ENCODE measurements at regions not wholly inside any gene's neighbourhood (a gene's known extent, or its start where the extent isn't known, plus 50 kb on each side); places are given as distances from the start of the nearest gene placed in this dataset.
"Not testable (repeated sequence)": the region's sequence is repeated elsewhere in the genome, so short reads cannot be mapped to it uniquely, and the experiment has no call there.

DNA sequence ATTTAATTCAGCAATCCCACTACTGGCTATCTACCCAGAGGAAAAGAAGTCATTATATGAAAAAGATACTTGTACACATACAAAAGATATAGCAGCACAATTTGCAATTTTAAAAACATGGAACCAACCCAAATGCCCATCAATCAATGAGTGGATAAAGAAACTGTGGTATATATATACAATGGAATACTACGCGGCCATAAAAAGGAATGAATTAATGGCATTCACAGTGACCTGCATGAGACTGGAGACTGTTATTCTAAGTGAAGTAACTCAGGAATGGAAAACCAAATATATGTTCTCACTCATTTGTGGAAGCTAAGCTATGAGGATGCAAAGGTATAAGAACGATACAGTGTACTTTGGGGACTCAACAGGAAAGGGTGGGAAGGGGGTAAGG is 102.8 kb upstream of the KCNMA1 start:
- DNase-seq: not testable (repeated sequence)

GRCh38 chr10:77738496-77739158 is 101.0 kb upstream of the KCNMA1 start:
- no peak for DNase-seq

DNA sequence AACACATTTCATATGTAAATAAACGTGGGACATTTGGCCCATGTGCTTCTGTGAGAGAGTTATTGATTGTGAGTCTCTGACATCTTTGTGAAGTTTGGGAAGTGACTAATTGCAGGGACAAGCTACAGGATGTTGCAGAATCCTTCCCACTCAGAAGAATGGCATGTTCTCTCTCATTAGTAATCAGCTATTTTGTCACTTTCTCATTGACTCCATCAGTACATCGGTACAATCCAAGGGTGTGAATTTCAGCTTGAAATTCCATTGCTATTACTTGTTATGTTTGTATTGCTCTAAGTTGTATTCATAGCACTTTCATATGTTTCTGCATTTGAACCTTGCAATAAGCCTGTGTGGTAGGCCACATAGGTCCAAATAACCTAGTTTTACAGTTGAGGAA is 100.0 kb upstream of the KCNMA1 start:
- no peak for DNase-seq

DNA sequence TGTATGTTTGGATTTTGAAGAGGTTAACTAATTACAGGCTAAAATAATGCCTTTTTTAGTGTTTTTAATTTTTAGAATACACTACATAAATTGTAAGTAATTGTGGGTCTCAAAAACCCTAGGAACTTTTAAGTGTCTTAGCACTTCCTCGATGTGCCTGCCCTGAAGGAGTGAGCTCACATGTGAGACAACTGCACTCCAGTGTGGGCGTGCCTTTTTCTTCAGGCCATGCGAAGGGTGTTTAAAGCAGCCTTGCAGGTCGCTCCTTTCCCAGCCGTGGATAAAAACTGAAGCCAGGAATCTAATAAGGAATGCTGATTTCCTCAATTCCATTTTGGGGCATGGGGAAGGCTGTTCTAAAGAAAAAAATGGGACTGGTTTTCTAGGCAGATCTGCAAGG is 97.5 kb upstream of the KCNMA1 start:
- not testable (repeated sequence) for DNase-seq

- no peak for DNase-seq
These were observed 94.8 kb upstream of the KCNMA1 start for GRCh38 chr10:77732213-77733003.

- no peak for DNase-seq
These were observed 89.9 kb upstream of the KCNMA1 start for GRCh38 chr10:77727481-77727880.

DNA sequence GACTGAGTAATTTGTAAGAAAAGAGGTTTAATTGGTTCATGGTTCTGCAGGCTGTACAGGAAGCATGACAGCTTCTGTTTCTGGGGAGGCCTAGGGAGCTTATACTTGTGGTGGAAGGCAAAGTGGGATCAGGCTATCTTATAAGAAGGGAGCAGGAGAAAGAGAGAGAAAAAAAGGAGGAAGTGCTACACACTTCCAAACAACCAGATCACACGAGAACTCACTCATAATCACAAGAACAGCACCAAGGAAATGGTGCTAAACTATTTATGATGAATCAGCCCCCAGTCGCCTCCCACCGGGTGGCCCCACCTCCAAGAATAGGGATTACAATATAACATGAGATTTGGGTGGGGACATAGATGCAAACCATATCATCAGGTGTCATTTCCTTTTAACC is 89.1 kb upstream of the KCNMA1 start:
- DNase-seq: peak in 1 of 2 donors; percentile 3

DNA sequence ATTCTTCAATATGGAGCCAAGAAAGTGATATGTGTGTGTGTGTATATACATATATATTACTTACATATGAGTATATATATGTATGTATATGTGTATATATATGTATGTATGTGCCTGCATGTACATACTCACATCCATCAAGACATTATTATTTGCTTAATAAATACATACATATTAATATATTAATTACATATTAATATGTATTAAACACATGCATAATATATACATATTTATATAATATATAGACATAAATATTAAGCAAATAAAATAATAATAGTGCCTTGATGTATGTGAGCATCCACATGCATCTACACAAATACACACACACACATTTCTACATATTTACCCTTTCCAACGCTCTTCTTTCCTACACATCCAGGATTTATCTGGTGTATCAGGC is 88.7 kb upstream of the KCNMA1 start:
- DNase-seq: no peak

GRCh38 chr10:77724820-77725219 is 87.2 kb upstream of the KCNMA1 start:
- no peak for DNase-seq

GRCh38 chr10:77723376-77723775 is 85.8 kb upstream of the KCNMA1 start:
- DNase-seq: no peak

GRCh38 chr10:77722956-77723355 is 85.3 kb upstream of the KCNMA1 start:
- DNase-seq: not testable (repeated sequence)

DNA sequence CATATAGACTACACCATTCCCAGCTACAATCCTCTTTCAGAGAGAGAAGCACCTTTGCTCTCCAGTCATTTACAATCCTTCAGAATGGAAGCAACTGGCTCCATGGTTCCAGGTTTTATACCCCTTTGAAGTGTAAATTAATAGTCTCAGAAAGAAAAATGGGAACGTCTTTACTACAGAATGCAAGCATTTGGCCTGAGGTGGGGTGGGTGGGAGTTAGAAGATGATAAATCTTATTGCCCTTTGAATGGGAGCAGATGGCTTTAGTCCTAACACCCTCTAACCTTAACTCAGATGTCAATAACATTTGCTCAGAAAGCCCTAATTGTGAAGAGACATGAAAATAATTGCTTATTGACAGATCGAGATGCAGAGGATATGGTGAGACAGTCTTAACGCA is 84.2 kb upstream of the KCNMA1 start:
- no peak for DNase-seq

- no peak for DNase-seq
These were observed 81.3 kb upstream of the KCNMA1 start for GRCh38 chr10:77718957-77719356.

DNA sequence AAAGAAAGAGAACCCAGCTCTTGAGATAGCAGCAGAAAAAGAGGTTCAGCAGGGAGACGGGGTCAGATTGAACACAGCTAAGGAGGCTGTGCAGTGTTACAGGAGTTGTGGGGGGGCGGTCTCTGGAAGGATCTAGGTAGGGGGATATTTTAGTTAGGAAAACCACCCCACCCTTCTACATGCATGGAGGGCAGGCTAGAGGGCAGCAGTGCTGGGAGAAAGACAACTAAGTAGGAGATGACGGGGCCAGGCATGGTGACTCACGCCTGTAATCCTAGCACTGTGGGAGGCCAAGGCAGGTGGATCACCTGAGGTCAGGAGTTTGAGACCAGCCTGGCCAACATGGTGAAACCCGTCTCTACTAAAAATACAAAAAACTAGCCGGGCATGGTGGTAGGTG is 80.7 kb upstream of the KCNMA1 start:
- DNase-seq: not testable (repeated sequence)

DNA sequence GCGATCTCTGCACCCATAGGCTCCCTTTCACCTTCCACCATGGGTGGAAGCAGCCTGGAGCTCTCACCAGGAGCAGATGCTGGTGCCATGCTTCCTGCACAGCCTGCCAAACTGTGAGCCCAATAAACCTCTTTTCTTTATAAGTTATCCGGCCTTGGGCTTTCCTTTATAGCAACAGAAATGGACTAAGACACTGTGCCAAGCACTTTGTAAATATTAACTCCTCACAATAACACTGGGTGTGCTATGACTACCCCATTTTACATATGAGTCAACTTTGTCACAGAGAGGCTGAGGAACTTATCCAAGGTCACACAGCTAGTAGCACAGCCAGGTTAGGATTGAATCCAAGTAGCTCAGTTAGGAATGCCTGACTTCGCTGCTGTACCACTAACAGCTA is 79.7 kb upstream of the KCNMA1 start:
- no peak for DNase-seq

GRCh38 chr10:77716458-77717317 is 79.1 kb upstream of the KCNMA1 start:
- DNase-seq: no peak

DNA sequence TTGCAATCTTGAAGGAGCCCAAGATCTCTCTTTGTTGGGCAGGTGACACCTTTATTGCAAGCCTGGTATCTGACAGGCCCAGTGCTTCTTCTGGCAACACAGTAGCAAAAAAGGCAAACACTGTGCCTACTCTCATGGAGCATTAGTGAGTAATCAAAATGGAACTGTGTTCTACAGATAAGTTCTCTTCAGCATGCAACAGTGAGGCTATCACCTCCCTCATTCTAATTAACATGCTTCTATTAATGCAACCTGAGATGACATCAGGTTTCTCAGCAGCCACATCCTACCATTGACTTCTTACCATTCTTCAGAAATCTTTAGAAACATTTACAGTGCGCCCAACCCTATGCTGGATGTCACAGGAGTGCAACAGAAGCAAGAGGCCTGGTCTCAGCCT is 77.9 kb upstream of the KCNMA1 start:
- DNase-seq: no peak

- no peak for DNase-seq
These were observed 77.5 kb upstream of the KCNMA1 start for GRCh38 chr10:77715088-77715487.

DNA sequence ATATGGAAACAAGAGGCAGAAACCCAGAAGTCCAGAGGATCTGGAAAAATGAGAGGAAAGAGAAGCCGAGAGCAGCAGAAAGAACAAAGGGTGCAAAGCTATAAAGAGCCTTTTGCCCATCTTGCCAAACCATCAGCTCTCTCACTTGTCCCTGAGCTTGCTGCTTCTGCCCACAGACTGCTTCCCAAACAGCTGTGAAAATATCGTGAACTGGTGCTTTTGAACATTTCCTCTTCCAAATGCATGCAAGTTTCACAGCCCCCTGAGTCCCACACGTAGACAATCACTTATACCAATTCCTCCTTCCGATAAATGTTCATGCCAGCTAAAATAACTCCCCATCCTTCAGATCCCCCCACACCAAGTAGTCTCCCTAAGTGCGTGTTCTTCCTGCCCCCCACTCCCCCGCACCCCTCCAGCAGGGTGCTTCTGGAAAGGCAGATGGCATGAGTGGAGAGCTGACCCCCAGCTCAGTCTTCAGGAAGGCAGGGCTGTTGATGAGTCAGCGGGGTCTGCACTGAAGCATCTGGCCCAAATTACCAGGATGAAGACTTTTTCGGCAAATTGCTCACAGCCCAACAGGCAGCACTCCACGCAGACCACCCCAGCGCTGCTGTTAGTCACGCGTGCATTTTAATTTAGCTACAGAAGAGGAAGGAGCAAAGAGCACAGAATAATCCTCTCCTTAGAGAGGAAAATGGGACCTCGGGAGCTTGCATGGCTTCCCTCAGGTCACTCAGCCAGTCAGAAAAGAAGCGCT is 76.1 kb upstream of the KCNMA1 start:
- DNase-seq: no peak

GRCh38 chr10:77712207-77712606 is 74.6 kb upstream of the KCNMA1 start:
- no peak for DNase-seq

GRCh38 chr10:77711683-77712049 is 74.1 kb upstream of the KCNMA1 start:
- no peak for DNase-seq

All from inflammatory macrophage (primary cell).